ENCODE measurements at regions not wholly inside any gene's neighbourhood (a gene's known extent, or its start where the extent isn't known, plus 50 kb on each side); places are given as distances from the start of the nearest gene placed in this dataset.
A peak's percentile ranks its signal among the peaks of the same experiment; 100 is the strongest.

- DNase-seq, result no peak
- Mint-ChIP-seq H3K27ac (no peak overlapping the region), H3K36me3 (peaks cover 0 to 2% of the 10 kb centered on the region in 2 donors), H3K9me3 (peaks cover 6 to 18% of the 10 kb centered on the region in 2 donors), H3K4me1 (no peaks in the 10 kb centered on the region), H3K27me3 (no peaks in the 10 kb centered on the region), H3K4me3 (no peak overlapping the region)
- no peak for ATAC-seq (replicated peaks)
These were observed 360.6 kb downstream of the TDRD3 start for GRCh38 chr13:60757501-60758215.

DNA sequence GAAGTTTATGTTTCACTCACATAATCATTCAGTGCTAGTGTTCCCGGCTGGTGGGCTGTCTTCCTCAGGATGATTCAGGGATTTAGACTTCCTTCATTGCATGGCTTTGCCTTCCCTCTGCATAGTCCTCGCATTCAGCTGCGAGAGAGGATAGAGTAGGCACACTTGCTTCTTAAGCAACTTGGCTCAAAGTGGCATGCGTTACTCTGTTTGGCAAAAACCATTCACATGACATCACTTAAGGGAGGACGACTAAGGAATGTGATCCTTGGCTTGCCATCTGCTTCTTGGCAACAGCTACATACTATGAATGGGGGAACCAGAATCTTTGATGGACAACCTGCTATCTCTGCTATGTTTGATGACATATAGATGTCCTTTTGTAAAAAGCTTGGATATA lies 359.3 kb downstream of the TDRD3 start:
- Mint-ChIP-seq H3K4me1 (no peaks in the 10 kb centered on the region), H3K27ac (no peak overlapping the region), H3K27me3 (no peaks in the 10 kb centered on the region), H3K36me3 (peaks cover 0 to 2% of the 10 kb centered on the region in 2 donors), H3K4me3 (no peak overlapping the region), H3K9me3 (peaks cover 6 to 8% of the 10 kb centered on the region in 2 donors)
- no peak for DNase-seq
- peak in 1 of 2 donors; percentile 10 for ATAC-seq (replicated peaks)

- H3K27me3 Mint-ChIP-seq, result no peaks in the 10 kb centered on the region
- H3K36me3 Mint-ChIP-seq, result peaks cover 0 to 2% of the 10 kb centered on the region in 2 donors
- no peak overlapping the region for H3K4me3 Mint-ChIP-seq
- ATAC-seq (replicated peaks) (peak in 1 of 2 donors; percentile 5), DNase-seq (no peak)
- H3K27ac Mint-ChIP-seq, result no peak overlapping the region
- H3K9me3 Mint-ChIP-seq, result peaks cover 3 to 6% of the 10 kb centered on the region in 2 donors
- no peaks in the 10 kb centered on the region for H3K4me1 Mint-ChIP-seq
These were observed 358.6 kb downstream of the TDRD3 start for GRCh38 chr13:60755380-60756163.

GRCh38 chr13:60754211-60755090 lies 357.4 kb downstream of the TDRD3 start:
- Mint-ChIP-seq H3K36me3 (peaks cover 0 to 2% of the 10 kb centered on the region in 2 donors), H3K9me3 (peaks cover 3 to 6% of the 10 kb centered on the region in 2 donors), H3K4me3 (no peak overlapping the region), H3K4me1 (no peaks in the 10 kb centered on the region), H3K27me3 (no peaks in the 10 kb centered on the region), H3K27ac (no peak overlapping the region)
- DNase-seq (no peak), ATAC-seq (replicated peaks) (no peak)

- no peak overlapping the region for H3K4me3 Mint-ChIP-seq
- peaks cover 3 to 6% of the 10 kb centered on the region in 2 donors for H3K9me3 Mint-ChIP-seq
- H3K36me3 Mint-ChIP-seq, result peaks cover 0 to 2% of the 10 kb centered on the region in 2 donors
- no peaks in the 10 kb centered on the region for H3K4me1 Mint-ChIP-seq
- H3K27me3 Mint-ChIP-seq, result no peaks in the 10 kb centered on the region
- no peak overlapping the region for H3K27ac Mint-ChIP-seq
- DNase-seq (no peak), ATAC-seq (replicated peaks) (no peak)
These were observed 356.6 kb downstream of the TDRD3 start for GRCh38 chr13:60753641-60754040.

GRCh38 chr13:60745343-60745742 lies 348.3 kb downstream of the TDRD3 start:
- no peak for DNase-seq
- Mint-ChIP-seq H3K9me3 (peaks cover 4 to 13% of the 10 kb centered on the region in 2 donors), H3K4me3 (no peak overlapping the region), H3K4me1 (no peaks in the 10 kb centered on the region), H3K27me3 (no peaks in the 10 kb centered on the region), H3K27ac (no peak overlapping the region), H3K36me3 (no peaks in the 10 kb centered on the region)
- ATAC-seq (replicated peaks), result no peak

DNA sequence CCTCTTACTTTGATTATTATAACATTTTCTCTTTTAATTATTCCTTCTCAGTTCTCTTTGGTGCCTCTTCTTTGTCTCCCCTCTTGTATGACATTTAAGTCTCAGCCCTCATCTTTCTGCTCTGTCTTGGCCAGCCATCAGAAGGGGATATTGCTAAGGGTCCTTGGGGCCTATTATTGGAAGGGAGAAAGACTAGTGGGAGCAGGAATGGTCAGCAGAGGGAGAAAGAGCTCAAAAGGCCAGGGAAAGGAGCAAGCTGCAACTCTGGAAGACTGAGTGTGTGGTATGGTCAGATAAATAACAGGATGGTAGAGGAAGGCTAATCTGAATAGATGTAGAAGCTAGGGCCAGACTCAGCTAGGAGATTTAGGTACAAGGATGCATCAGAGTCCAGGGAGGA lies 336.9 kb downstream of the TDRD3 start:
- Mint-ChIP-seq H3K36me3 (no peaks in the 10 kb centered on the region), H3K4me1 (no peaks in the 10 kb centered on the region), H3K9me3 (peaks cover 0 to 5% of the 10 kb centered on the region in 2 donors), H3K27me3 (no peaks in the 10 kb centered on the region), H3K27ac (no peak overlapping the region), H3K4me3 (no peak overlapping the region)
- ATAC-seq (replicated peaks), result no peak
- DNase-seq, result no peak

DNA sequence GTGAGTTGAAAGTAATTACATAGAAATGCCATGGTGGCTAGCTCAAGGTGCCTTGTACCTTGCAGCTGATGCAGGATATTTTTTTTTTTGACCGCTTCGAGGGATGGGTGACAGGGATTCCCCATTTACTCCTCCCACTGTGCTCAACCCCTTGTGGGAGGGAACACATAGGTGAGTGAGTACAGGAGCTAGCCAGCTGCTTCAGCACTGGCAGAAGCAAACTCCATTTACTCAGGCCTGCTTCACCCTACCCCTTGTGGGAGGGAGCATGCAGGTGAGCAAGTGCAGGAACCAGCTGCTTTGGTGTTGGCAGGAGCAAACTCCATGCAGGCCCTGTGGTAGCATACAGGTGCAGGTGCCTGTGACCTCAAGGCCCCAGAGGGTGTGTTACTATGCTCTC lies 330.1 kb downstream of the TDRD3 start:
- no peak overlapping the region for H3K4me3 Mint-ChIP-seq
- ATAC-seq (replicated peaks), result peak in 1 of 2 donors; percentile 33
- H3K4me1 Mint-ChIP-seq, result no peaks in the 10 kb centered on the region
- DNase-seq, result no peak
- no peaks in the 10 kb centered on the region for H3K36me3 Mint-ChIP-seq
- no peaks in the 10 kb centered on the region for H3K27me3 Mint-ChIP-seq
- no peak overlapping the region for H3K27ac Mint-ChIP-seq
- peaks cover 0 to under 1% of the 10 kb centered on the region in 2 donors for H3K9me3 Mint-ChIP-seq

DNA sequence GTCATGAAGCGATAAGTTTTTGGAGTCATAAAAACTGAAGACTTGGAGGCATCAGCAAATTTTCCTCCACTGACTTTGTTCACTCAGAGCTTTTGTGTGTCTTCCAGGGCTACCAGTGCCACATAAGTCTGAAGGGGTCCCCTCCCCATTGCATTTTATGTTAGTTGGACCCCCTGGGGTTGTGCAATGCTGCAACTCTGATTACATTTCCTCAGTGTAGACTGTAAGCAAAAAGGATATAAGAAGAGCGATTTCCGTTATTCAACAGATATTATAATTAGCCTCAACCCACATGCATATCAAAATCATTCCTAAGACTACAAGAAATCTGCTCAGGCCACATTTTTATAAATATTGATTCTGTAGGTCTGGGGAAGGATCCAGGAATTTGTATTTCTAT lies 324.0 kb downstream of the TDRD3 start:
- H3K9me3 Mint-ChIP-seq, result peaks cover 0 to 1% of the 10 kb centered on the region in 2 donors

DNA sequence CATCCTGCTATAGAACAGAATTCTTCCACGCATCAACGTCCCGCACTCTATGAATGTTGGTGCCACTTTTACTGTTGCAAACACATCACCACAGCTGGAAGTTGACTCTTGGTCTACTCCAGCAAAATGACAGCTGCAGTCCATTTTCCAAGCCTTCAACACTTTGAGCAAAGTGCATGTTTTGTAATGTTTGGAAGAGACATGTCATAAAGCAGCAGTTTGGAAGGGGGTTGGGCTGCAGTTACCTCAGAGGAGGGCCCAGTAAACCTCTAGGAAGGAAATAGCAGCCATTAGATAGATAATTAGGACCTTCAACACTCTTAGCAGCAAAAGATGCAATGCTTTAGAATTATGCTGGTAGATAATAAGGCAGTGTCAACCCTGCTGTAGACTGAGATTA lies 323.6 kb downstream of the TDRD3 start:
- Mint-ChIP-seq H3K27ac (no peak overlapping the region), H3K27me3 (no peaks in the 10 kb centered on the region), H3K4me1 (no peaks in the 10 kb centered on the region), H3K4me3 (no peak overlapping the region), H3K9me3 (peaks cover 0 to 1% of the 10 kb centered on the region in 2 donors), H3K36me3 (no peaks in the 10 kb centered on the region)
- ATAC-seq (replicated peaks), result no peak
- no peak for DNase-seq

More for the DNA sequence above, 324.0 kb downstream of the TDRD3 start:
- Mint-ChIP-seq H3K36me3 (no peaks in the 10 kb centered on the region), H3K4me3 (no peak overlapping the region), H3K27ac (no peak overlapping the region), H3K4me1 (no peaks in the 10 kb centered on the region), H3K27me3 (no peaks in the 10 kb centered on the region)
- no peak for ATAC-seq (replicated peaks)
- no peak for DNase-seq

- Mint-ChIP-seq H3K27me3 (no peaks in the 10 kb centered on the region), H3K36me3 (no peaks in the 10 kb centered on the region), H3K27ac (no peak overlapping the region), H3K9me3 (no peaks in the 10 kb centered on the region), H3K4me3 (no peak overlapping the region), H3K4me1 (no peaks in the 10 kb centered on the region)
- no peak for DNase-seq
- no peak for ATAC-seq (replicated peaks)
These were observed 319.3 kb downstream of the TDRD3 start for GRCh38 chr13:60716313-60716712.

DNA sequence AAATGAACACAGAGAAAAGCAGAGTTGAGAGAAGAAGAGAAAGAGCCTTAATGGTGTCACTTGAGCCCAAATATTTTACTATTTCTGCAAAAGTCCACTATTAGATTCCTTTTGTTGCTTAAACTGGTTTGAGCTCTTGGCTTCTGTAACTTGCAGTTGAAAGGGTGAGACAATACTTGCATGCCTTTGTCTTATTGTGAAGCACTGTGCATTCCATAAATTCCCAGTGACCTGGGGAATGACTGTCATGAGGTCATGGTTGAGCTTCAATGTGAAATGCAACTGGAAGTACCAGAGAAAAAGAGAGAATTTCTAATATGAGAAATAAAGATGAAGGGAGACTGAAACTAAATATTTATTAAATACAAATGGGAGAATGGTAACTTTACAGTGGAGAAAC lies 310.9 kb downstream of the TDRD3 start:
- ATAC-seq (replicated peaks), result no peak
- no peaks in the 10 kb centered on the region for H3K27me3 Mint-ChIP-seq
- H3K4me1 Mint-ChIP-seq, result no peaks in the 10 kb centered on the region

DNA sequence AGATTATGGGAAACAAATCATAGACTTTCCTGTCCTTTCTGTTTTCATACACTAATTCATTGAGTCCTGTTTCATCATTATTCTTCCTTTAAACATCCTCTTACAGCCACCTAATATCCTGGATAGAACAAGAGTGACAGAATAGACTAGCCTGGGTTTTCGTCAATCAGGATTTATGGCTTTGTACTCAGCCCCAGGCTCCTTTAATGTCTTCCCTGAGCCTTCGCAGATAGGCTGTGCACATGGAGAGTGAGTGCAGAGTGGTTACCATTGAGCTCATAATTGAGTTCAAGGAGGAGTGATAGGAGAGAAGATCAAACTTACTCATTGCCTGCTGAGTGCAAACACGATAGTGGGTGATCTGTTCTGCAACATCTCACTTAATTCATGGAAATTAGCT lies 304.9 kb downstream of the TDRD3 start:
- H3K4me3 Mint-ChIP-seq, result no peak overlapping the region

More for the DNA sequence above, 310.9 kb downstream of the TDRD3 start:
- Mint-ChIP-seq H3K4me3 (no peak overlapping the region), H3K9me3 (peaks cover 3% of the 10 kb centered on the region in 2 donors), H3K36me3 (no peaks in the 10 kb centered on the region), H3K27ac (no peak overlapping the region)
- no peak for DNase-seq

DNA sequence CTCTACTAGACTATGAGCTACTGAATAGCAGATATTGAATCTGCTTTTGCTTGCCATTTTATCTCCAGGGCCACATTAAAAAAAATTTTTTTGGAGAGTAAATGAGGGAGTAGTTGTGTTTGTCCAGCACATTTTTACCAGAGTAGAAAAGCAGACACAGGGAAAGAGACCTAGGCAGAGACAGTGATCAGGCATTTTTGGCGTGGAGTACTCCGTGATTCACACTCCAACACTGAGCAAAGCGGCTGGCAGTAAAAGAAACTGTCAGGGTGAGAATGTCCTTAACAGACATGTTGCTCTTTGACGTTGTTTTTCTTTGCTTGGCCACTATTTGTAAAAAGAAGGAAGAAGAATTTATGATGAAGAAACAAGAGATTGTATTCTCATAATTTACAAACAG lies 304.0 kb downstream of the TDRD3 start:
- DNase-seq, result no peak
- no peak overlapping the region for H3K4me3 Mint-ChIP-seq
- H3K27me3 Mint-ChIP-seq, result no peaks in the 10 kb centered on the region
- no peaks in the 10 kb centered on the region for H3K36me3 Mint-ChIP-seq
- H3K4me1 Mint-ChIP-seq, result no peaks in the 10 kb centered on the region
- no peak for ATAC-seq (replicated peaks)
- no peak overlapping the region for H3K27ac Mint-ChIP-seq
- peaks cover 3 to 7% of the 10 kb centered on the region in 2 donors for H3K9me3 Mint-ChIP-seq

More for the DNA sequence above, 304.9 kb downstream of the TDRD3 start:
- H3K27ac Mint-ChIP-seq, result no peak overlapping the region
- peaks cover 3 to 7% of the 10 kb centered on the region in 2 donors for H3K9me3 Mint-ChIP-seq
- H3K27me3 Mint-ChIP-seq, result no peaks in the 10 kb centered on the region
- no peak for DNase-seq
- no peaks in the 10 kb centered on the region for H3K4me1 Mint-ChIP-seq
- no peak for ATAC-seq (replicated peaks)
- H3K36me3 Mint-ChIP-seq, result no peaks in the 10 kb centered on the region
